ENCODE measurements at regions not wholly inside any gene's neighbourhood (a gene's known extent, or its start where the extent isn't known, plus 50 kb on each side); places are given as distances from the start of the nearest gene placed in this dataset.
"Not testable (repeated sequence)": the region's sequence is repeated elsewhere in the genome, so short reads cannot be mapped to it uniquely, and the experiment has no call there.

DNA sequence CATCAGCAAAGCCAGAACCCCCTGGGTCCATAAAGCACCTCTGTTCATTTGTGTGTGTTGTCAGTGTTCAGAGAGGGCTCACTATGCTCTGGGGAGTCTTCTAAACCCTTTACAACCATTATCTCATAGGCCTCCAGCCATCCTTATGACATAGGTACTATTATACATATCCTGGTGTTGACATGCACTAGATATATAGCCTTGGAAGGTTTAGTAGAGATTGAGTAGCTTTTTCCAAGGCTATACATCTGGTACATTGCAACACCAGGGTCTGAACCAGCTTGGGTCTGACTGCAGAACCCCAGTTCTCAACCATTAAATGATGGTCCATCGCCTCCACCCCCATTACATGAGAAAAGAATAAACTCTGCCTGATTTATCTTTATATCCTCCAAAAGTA lies 253.6 kb upstream of the MKLN1 start:
- peaks cover 11 to 47% (median 20%) of the 10 kb centered on the region in 3 donors for H3K4me1 ChIP-seq (ENCODE audit: control insufficient read depth in 3 of 3, insufficient read depth in 3 of 3, low read length in 3 of 3)
- H3K9me3 ChIP-seq (ENCODE audit: control insufficient read depth in 3 of 3, low read length in 3 of 3), result no peaks in the 10 kb centered on the region
- no peak overlapping the region for H3K4me3 ChIP-seq (ENCODE audit: low read length in 3 of 3)
- no peak overlapping the region for H3K27ac ChIP-seq (ENCODE audit: low read depth, low read length)
- no peak overlapping the region for H3K9ac ChIP-seq (ENCODE audit: low read depth in 1 of 3, low read length in 3 of 3)
- H3K27me3 ChIP-seq (ENCODE audit: control insufficient read depth in 3 of 3, insufficient read depth in 3 of 3, low read length in 3 of 3), result no peaks in the 10 kb centered on the region
- peaks cover 0 to 5% (median 2%) of the 10 kb centered on the region in 3 donors for H3K36me3 ChIP-seq (ENCODE audit: control insufficient read depth in 3 of 3, insufficient read depth in 3 of 3, low read length in 3 of 3)

DNA sequence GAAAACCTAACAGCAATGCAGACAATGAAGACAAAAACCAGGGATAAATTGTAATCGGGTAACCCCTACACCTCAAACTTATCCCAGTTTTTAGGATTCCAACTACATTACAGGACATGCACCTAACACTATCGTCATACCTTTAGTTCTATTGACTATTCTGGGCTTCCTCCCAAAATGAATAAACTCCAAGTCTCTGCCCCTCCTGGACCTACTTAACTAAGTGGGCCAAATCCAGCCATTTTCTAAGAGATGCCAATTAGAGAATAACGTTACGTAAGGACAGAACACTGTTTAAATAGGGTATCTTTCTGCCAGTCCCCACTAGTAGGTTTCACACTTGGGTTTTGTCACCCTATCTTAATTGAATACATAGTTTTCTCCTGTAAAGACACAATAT lies 253.1 kb upstream of the MKLN1 start:
- H3K4me3 ChIP-seq (ENCODE audit: low read length in 3 of 3), result no peak overlapping the region
- H3K27me3 ChIP-seq (ENCODE audit: control insufficient read depth in 3 of 3, insufficient read depth in 3 of 3, low read length in 3 of 3), result no peaks in the 10 kb centered on the region
- H3K27ac ChIP-seq (ENCODE audit: low read depth, low read length), result no peak overlapping the region
- H3K9me3 ChIP-seq (ENCODE audit: control insufficient read depth in 3 of 3, low read length in 3 of 3), result no peaks in the 10 kb centered on the region
- peaks cover 9 to 48% (median 20%) of the 10 kb centered on the region in 3 donors for H3K4me1 ChIP-seq (ENCODE audit: control insufficient read depth in 3 of 3, insufficient read depth in 3 of 3, low read length in 3 of 3)
- H3K36me3 ChIP-seq (ENCODE audit: control insufficient read depth in 3 of 3, insufficient read depth in 3 of 3, low read length in 3 of 3), result peaks cover 3 to 7% (median 3%) of the 10 kb centered on the region in 3 donors
- no peak overlapping the region for H3K9ac ChIP-seq (ENCODE audit: low read depth in 1 of 3, low read length in 3 of 3)

DNA sequence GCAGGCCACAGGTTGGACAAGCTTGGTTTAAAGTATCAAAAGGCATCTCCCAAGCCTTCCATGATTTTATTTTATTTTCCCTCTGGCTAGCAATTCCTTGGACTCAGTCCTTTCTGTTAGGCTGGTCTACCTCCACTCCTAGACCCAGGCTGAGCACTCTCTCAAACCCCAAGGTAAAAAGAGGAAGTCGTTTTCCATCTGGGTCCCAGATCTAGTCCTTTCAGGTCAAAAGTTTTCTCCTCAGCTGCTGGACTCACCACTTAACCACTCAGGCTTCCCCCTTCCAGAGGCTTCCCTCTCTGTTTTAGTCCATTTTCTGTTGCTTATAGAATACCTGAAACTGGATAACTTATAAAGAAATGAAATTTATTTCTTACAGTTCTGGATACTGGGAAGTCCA lies 252.3 kb upstream of the MKLN1 start:
- peak overlapping the region; percentile 3 for H3K27ac ChIP-seq (ENCODE audit: low read depth, low read length)
- no peaks in the 10 kb centered on the region for H3K27me3 ChIP-seq (ENCODE audit: control insufficient read depth in 3 of 3, insufficient read depth in 3 of 3, low read length in 3 of 3)
- peaks cover 6 to 12% (median 6%) of the 10 kb centered on the region in 3 donors for H3K36me3 ChIP-seq (ENCODE audit: control insufficient read depth in 3 of 3, insufficient read depth in 3 of 3, low read length in 3 of 3)
- H3K4me1 ChIP-seq (ENCODE audit: control insufficient read depth in 3 of 3, insufficient read depth in 3 of 3, low read length in 3 of 3), result peaks cover 13 to 47% (median 20%) of the 10 kb centered on the region in 3 donors
- H3K9ac ChIP-seq (ENCODE audit: low read depth in 1 of 3, low read length in 3 of 3), result no peak overlapping the region
- H3K4me3 ChIP-seq (ENCODE audit: low read length in 3 of 3), result no peak overlapping the region
- no peaks in the 10 kb centered on the region for H3K9me3 ChIP-seq (ENCODE audit: control insufficient read depth in 3 of 3, low read length in 3 of 3)

DNA sequence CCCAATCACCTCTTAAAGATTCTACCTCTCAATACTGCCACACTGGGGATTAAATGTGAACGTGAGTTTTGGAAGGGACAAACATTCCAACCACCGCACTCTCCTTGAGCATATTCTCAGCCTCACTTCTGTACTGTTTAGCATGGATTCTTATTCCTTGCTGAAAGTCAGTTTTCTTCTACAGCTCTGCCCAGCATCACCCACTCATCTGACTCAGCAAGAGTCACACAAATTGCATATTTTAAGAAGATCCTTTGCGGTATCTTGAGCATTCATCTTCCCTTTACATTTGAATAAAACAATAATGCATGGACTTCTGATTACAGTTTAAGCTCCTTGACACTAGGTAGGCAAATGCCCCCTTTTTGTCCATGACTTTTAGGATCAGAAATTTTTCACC lies 251.6 kb upstream of the MKLN1 start:
- no peaks in the 10 kb centered on the region for H3K27me3 ChIP-seq (ENCODE audit: control insufficient read depth in 3 of 3, insufficient read depth in 3 of 3, low read length in 3 of 3)
- H3K27ac ChIP-seq (ENCODE audit: low read depth, low read length), result peak overlapping the region; percentile 3
- H3K36me3 ChIP-seq (ENCODE audit: control insufficient read depth in 3 of 3, insufficient read depth in 3 of 3, low read length in 3 of 3), result peaks cover 6 to 16% (median 6%) of the 10 kb centered on the region in 3 donors
- no peaks in the 10 kb centered on the region for H3K9me3 ChIP-seq (ENCODE audit: control insufficient read depth in 3 of 3, low read length in 3 of 3)
- H3K4me3 ChIP-seq (ENCODE audit: low read length in 3 of 3), result no peak overlapping the region
- H3K9ac ChIP-seq (ENCODE audit: low read depth in 1 of 3, low read length in 3 of 3), result no peak overlapping the region
- peaks cover 15 to 51% (median 20%) of the 10 kb centered on the region in 3 donors for H3K4me1 ChIP-seq (ENCODE audit: control insufficient read depth in 3 of 3, insufficient read depth in 3 of 3, low read length in 3 of 3)

DNA sequence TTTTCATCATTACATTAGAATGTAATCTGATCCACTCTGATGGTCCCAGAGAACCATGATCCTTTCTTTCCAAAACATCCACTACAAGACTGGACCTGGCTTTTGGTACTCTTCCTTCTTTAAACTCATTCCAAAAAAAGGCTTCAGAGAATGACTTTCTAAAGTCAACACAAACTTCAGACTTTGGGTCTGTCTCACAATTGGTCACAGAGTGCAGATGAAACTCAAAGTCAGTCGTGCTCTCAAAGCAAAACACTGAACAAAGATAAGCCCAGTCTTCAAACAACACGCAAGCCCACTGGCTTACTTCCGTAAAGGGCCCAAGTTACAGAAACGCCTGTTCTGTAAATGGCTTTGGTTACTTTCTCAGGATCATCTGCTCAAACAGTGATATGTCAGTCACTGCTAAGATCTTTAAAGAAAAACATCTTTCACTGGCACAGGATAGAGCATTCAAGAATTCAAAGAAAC lies 250.9 kb upstream of the MKLN1 start:
- Histone ChIP-seq H3K4me1 (ENCODE audit: control insufficient read depth in 3 of 3, insufficient read depth in 3 of 3, low read length in 3 of 3) (peaks cover 15 to 51% (median 20%) of the 10 kb centered on the region in 3 donors), H3K36me3 (ENCODE audit: control insufficient read depth in 3 of 3, insufficient read depth in 3 of 3, low read length in 3 of 3) (peaks cover 6 to 16% (median 6%) of the 10 kb centered on the region in 3 donors), H3K9ac (ENCODE audit: low read depth in 1 of 3, low read length in 3 of 3) (no peak overlapping the region), H3K4me3 (ENCODE audit: low read length in 3 of 3) (no peak overlapping the region), H3K27me3 (ENCODE audit: control insufficient read depth in 3 of 3, insufficient read depth in 3 of 3, low read length in 3 of 3) (no peaks in the 10 kb centered on the region), H3K27ac (ENCODE audit: low read depth, low read length) (peak overlapping the region; percentile 27), H3K9me3 (ENCODE audit: control insufficient read depth in 3 of 3, low read length in 3 of 3) (no peaks in the 10 kb centered on the region)

DNA sequence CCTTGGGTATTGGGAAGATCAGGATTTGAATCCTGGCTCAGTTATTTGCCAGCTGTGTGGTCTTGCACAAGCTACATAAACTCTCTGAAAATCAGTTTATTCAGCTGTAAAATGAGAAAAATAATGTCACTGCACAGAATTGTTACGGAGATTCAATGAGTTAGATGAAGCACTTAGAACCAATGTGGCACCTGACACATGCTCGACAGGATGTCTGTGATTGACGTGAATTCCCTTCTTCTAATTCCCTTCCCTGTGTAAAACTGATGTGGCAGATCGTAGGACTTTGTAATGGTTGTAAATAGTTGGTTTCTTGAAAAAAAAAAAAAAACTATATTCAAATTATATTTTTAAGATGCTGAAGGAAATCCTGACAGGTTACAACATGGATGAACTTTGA lies 249.9 kb upstream of the MKLN1 start:
- no peaks in the 10 kb centered on the region for H3K9me3 ChIP-seq (ENCODE audit: control insufficient read depth in 3 of 3, low read length in 3 of 3)
- no peak overlapping the region for H3K27ac ChIP-seq (ENCODE audit: low read depth, low read length)
- peaks cover 13 to 52% (median 15%) of the 10 kb centered on the region in 3 donors for H3K4me1 ChIP-seq (ENCODE audit: control insufficient read depth in 3 of 3, insufficient read depth in 3 of 3, low read length in 3 of 3)
- H3K9ac ChIP-seq (ENCODE audit: low read depth in 1 of 3, low read length in 3 of 3), result no peak overlapping the region
- H3K27me3 ChIP-seq (ENCODE audit: control insufficient read depth in 3 of 3, insufficient read depth in 3 of 3, low read length in 3 of 3), result no peaks in the 10 kb centered on the region
- H3K4me3 ChIP-seq (ENCODE audit: low read length in 3 of 3), result no peak overlapping the region
- peaks cover 6 to 16% (median 6%) of the 10 kb centered on the region in 3 donors for H3K36me3 ChIP-seq (ENCODE audit: control insufficient read depth in 3 of 3, insufficient read depth in 3 of 3, low read length in 3 of 3)

DNA sequence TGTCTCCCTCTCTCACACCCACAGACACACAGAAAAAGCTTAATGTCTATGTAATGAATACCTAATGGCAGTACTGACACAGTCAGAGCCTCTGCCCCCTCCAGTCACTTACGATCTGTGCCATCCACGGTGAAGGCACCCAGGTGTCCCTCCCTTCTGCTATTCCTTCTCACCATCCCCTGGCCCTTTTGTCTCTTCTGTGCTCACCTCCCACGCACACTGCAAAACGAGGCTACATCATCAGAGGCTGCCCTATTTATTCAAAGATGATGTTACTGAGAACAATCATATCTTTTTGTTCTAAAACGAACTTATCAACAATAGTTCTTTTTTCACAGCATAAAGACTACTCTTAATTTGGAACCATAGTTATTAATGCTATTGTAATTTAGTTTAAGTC lies 246.9 kb upstream of the MKLN1 start:
- Histone ChIP-seq H3K4me1 (ENCODE audit: control insufficient read depth in 3 of 3, insufficient read depth in 3 of 3, low read length in 3 of 3) (peaks cover 12 to 36% (median 16%) of the 10 kb centered on the region in 3 donors), H3K9me3 (ENCODE audit: control insufficient read depth in 3 of 3, low read length in 3 of 3) (no peaks in the 10 kb centered on the region), H3K27ac (ENCODE audit: low read depth, low read length) (no peak overlapping the region), H3K4me3 (ENCODE audit: low read length in 3 of 3) (no peak overlapping the region), H3K36me3 (ENCODE audit: control insufficient read depth in 3 of 3, insufficient read depth in 3 of 3, low read length in 3 of 3) (peaks cover 4 to 16% (median 6%) of the 10 kb centered on the region in 3 donors), H3K9ac (ENCODE audit: low read depth in 1 of 3, low read length in 3 of 3) (no peak overlapping the region), H3K27me3 (ENCODE audit: control insufficient read depth in 3 of 3, insufficient read depth in 3 of 3, low read length in 3 of 3) (no peaks in the 10 kb centered on the region)

DNA sequence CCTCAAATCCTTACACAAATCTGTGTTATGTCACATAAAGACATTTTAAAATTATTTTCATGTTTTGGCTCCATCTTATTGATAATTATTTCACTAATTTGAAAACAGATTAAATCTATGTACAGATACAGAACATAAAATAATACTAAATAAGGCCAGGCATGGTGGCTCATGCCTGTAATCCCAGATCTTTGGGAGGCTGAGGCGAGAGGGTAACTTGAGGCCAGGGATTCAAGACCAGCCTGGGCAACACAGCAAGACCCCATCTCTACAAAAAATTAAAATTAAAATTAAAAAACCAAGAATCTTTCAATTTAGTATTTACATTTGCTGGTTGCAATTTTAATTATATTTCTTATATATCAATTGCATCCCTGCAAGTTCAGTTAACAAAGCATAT lies 246.4 kb upstream of the MKLN1 start:
- Histone ChIP-seq H3K9ac (ENCODE audit: low read depth in 1 of 3, low read length in 3 of 3) (no peak overlapping the region), H3K27ac (ENCODE audit: low read depth, low read length) (no peak overlapping the region), H3K9me3 (ENCODE audit: control insufficient read depth in 3 of 3, low read length in 3 of 3) (no peaks in the 10 kb centered on the region), H3K4me3 (ENCODE audit: low read length in 3 of 3) (no peak overlapping the region), H3K36me3 (ENCODE audit: control insufficient read depth in 3 of 3, insufficient read depth in 3 of 3, low read length in 3 of 3) (peaks cover 4 to 16% (median 6%) of the 10 kb centered on the region in 3 donors), H3K4me1 (ENCODE audit: control insufficient read depth in 3 of 3, insufficient read depth in 3 of 3, low read length in 3 of 3) (peaks cover 8 to 30% (median 13%) of the 10 kb centered on the region in 3 donors), H3K27me3 (ENCODE audit: control insufficient read depth in 3 of 3, insufficient read depth in 3 of 3, low read length in 3 of 3) (no peaks in the 10 kb centered on the region)

DNA sequence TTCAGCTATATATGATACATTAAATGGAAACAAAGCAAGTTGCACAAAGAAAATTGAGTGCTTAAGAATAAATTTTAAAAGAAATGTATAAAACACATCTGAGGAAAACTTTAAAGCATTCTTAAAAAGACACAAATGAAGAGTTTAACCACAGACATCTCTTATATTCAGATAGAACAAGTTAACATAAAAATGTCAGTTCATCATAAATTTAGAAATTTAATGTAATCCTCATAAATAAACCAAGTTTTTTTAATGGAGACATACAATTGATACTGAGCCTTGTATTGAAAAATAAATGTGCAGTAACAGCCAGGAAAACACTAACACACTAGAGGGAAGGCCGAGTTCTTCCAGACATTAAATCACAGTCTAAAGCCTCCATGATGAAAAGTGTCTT lies 243.9 kb upstream of the MKLN1 start:
- Histone ChIP-seq H3K4me1 (ENCODE audit: control insufficient read depth in 3 of 3, insufficient read depth in 3 of 3, low read length in 3 of 3) (peaks cover 8 to 24% (median 14%) of the 10 kb centered on the region in 3 donors), H3K9ac (ENCODE audit: low read depth in 1 of 3, low read length in 3 of 3) (no peak overlapping the region), H3K27me3 (ENCODE audit: control insufficient read depth in 3 of 3, insufficient read depth in 3 of 3, low read length in 3 of 3) (no peaks in the 10 kb centered on the region), H3K36me3 (ENCODE audit: control insufficient read depth in 3 of 3, insufficient read depth in 3 of 3, low read length in 3 of 3) (peaks cover 4 to 16% (median 6%) of the 10 kb centered on the region in 3 donors), H3K9me3 (ENCODE audit: control insufficient read depth in 3 of 3, low read length in 3 of 3) (no peaks in the 10 kb centered on the region), H3K27ac (ENCODE audit: low read depth, low read length) (no peak overlapping the region), H3K4me3 (ENCODE audit: low read length in 3 of 3) (no peak overlapping the region)

DNA sequence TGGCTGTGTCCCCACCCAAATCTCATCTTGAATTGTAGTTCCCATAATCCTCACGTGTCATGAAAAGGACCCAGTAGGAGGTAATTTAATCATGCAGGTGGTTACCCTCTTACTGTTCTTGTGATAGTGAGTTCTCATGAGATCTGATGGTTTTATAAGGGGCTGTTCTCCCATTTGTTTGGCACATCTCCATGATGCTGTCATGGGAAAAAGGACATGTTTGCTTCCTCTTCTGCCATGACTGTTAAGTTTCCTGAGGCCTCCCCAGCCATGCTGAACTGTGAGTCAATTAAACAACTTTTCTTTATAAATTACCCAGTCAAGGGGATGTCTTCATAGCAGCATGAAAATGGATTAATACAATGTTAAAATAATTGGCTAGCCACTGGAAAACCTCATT lies 243.3 kb upstream of the MKLN1 start:
- not testable (repeated sequence) for H3K9ac ChIP-seq (ENCODE audit: low read depth in 1 of 3, low read length in 3 of 3); H3K4me3 ChIP-seq (ENCODE audit: low read length in 3 of 3); H3K9me3 ChIP-seq (ENCODE audit: control insufficient read depth in 3 of 3, low read length in 3 of 3); H3K27me3 ChIP-seq (ENCODE audit: control insufficient read depth in 3 of 3, insufficient read depth in 3 of 3, low read length in 3 of 3); H3K27ac ChIP-seq (ENCODE audit: low read depth, low read length)
- Histone ChIP-seq H3K4me1 (ENCODE audit: control insufficient read depth in 3 of 3, insufficient read depth in 3 of 3, low read length in 3 of 3) (peaks cover 10 to 23% (median 14%) of the 10 kb centered on the region in 3 donors), H3K36me3 (ENCODE audit: control insufficient read depth in 3 of 3, insufficient read depth in 3 of 3, low read length in 3 of 3) (peaks cover 5 to 11% (median 5%) of the 10 kb centered on the region in 3 donors)
